KG1 (cell line): ENCODE measurements at regions not wholly inside any gene's neighbourhood (a gene's known extent, or its start where the extent isn't known, plus 50 kb on each side); places are given as distances from the start of the nearest gene placed in this dataset.
"Not testable (repeated sequence)": the region's sequence is repeated elsewhere in the genome, so short reads cannot be mapped to it uniquely, and the experiment has no call there.

ENCODE experiments used
- DNase-seq: peaks from one replicate; lab custom pipeline; 2025; lab: John Stamatoyannopoulos, UW

GRCh38 chr10:27344568-27345454, 104.2 kb upstream of the ACBD5 start:
- DNase-seq = no peak

DNA sequence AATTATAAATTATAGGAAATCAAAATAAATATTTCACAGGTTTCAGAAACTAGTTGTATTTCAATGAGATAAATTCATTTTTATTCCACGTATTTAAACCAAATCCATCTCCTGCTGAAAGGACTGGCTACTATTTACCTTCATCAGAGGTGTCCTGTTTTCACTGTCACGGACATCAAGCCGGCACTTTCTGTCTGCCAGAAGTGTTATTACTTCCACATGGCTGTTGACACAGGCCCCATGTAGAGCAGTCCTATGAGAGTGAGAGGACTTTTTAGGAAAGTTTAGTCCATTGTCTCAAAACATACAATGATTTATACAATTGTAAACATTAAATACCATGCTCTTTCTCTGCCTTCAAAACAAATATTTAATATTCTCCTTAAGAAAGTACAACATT, 100.4 kb upstream of the ACBD5 start:
- DNase-seq = no peak

DNA sequence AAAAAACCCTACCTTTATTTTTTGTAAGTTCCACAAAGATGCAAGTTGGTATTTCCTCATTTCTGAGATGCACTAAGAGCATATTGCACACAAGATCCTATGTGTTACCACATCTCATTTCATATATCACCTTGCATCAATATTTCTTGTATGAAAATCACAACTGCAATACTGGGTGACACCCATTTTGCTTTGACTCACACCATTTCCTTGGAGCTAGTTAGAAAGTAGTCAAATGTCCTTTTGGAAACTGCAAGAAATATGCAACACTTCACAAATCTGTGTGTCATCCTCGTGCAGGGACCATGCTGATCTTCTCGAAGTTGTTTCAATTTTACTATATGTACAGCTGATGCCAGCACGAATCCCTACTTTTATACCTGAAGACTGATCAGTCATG, 94.6 kb upstream of the ACBD5 start:
- not testable (repeated sequence) for DNase-seq

DNA sequence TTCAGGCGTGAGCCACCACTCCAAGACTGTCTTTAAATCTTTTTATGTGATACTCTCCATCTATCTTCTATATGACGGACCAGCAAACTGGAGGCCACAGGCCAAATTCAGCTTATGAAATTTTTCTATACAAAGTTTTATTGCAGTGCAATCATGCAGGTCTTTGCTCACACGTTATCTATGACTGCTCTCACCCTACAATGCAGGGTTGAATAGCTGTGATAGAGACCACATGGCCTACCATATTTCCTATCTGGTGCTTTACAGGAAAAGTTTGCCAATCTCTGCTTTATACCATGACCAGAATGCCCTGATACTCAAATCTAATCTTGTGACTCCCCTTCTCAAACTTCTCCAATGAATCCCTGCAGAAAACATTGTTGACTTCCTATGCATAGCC, 89.5 kb upstream of the ACBD5 start:
- no peak for DNase-seq

DNA sequence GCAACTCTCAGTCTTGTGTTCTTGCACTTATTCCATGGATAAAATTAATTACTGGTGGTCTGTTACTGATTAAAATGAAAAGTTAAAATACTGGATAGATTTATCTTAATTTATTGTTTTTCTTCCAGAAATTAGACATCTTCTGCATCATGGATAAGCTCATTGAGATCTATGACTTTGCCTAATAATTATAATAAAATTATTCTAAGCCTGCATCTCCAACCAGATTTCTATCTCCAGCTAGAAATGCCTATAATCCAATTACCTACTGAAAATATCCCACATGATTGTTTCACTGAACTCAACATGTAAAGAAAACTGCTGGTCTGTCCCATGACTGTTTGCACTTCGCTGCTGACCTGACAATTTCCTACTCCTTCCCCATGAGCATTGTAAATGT, 88.3 kb upstream of the ACBD5 start:
- DNase-seq = no peak

DNA sequence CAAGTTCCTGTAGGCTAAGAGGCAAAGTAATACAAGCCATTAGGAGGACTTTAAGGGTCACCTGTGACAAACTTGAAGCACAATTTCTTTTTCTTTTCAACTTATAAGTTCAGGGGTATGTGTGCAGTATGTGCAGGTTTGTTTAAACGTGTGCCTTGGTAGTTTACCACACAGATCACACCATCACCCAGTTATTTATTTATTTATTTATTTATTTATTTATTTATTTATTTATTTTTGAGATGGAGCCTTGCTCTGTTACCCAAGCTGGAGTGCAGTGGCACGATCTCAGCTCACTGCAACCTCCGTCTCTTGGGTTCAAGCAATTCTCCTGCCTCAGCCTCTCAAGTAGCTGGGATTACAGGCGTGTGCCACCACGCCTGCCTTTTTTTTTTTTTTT, 86.2 kb upstream of the ACBD5 start:
- DNase-seq = not testable (repeated sequence)

- peak; percentile 8 for DNase-seq
Observed at GRCh38 chr10:27319752-27320431, 79.3 kb upstream of the ACBD5 start.

DNA sequence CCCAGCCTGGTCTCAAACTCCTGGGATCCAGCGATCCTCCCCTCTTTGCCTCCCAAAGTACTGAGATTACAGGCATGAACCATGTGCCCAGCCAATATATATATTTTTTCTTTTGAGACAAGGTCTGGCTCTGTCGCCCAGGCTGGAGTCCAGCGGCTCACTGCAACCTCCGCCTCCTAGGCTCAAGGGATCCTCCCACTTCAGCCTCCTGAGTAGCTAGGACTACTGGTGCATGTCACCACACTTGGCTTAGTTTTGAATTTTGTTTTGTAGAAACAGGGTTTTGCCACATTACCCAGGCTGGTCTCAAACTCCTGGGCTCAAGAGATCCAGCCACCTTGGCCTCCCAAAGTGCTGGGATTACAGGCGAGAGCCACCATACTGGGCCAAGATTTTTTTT, 78.5 kb upstream of the ACBD5 start:
- DNase-seq = not testable (repeated sequence)

- not testable (repeated sequence) for DNase-seq
Observed at GRCh38 chr10:27315082-27315481, 74.5 kb upstream of the ACBD5 start.

- DNase-seq = not testable (repeated sequence)
Observed at GRCh38 chr10:27313586-27313985, 73.0 kb upstream of the ACBD5 start.

GRCh38 chr10:27312854-27313253, 72.3 kb upstream of the ACBD5 start:
- no peak for DNase-seq

DNA sequence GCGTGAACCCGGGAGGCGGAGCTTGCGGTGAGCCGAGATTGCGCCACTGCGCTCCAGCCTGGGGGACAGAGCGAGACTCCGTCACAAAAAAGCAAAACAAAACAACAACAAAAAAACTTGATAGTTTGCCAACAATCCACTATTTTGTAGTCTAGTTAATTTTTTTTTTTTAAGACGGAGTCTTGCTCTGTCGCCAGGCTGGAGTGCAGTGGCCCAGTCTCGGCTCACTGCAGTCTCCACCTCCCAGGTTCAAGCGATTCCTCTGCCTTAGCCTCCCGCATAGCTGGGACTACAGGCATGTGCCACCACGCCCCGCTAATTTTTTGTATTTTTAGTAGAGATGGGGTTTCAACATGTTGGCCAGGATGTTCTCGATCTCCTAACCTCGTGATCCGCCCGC, 71.2 kb upstream of the ACBD5 start:
- DNase-seq = not testable (repeated sequence)

DNA sequence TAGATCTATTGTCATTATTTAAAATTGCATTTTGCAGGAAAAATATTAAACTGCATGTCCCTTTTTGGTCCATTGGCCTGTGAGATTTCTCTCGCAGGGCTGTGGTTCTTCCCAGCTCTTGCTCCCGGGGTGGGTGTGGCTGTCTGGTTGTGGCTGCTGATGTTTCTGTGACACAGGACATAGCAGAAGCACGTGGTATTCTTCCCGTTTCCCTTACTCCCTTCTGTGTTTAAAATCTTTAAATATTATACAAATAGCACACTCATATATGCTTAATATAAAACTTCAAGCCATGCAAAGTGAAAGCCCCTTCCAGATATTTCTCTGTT, 57.9 kb upstream of the ACBD5 start:
- not testable (repeated sequence) for DNase-seq

DNA sequence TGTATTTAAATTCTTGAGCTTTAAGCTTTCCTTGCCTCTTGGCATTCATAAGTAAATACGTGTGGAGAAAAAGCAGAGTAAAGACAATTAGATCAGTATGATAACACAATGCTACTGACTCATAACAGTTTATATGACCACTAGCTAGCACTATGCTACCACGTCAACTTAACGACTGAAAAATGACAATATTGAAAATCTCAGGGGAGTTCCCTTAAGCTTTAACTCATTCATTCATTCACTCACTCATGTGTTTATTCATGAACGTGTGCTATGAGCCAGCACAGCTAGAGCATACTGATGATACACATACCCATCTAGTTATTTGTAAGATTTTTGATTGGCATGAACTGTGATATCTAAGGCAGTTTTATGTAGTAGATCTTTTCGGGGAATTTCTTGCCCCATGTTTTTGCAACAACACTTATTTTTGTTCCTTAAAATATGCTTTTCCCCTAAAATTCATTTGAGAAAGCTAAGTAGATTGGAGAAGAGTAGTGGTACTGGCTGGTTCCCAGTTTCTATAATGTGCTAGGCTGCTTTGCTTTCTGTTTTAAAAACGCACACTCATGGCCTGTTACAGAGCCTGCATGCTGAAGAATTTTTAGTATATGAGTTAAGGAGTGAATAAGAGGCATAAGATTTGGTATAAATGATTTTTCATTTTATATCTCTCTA, 57.4 kb upstream of the ACBD5 start:
- DNase-seq = no peak

DNA sequence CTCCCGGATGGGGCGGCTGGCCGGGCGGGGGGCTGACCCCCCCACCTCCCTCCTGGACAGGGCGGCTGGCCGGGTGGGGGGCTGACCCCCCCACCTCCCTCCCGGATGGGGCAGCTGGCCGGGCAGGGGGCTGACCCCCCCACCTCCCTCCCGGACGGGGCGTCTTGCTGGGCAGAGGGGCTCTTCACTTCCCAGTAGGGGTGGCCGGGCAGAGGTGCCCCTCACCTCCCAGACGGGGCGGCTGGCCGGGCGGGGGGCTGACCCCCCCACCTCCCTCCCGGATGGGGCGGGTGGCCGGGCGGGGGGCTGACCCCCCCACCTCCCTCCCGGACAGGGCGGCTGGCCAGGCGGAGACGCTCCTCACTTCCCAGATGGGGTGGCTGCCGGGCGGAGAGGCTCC, 55.7 kb upstream of the ACBD5 start:
- DNase-seq = not testable (repeated sequence)

GRCh38 chr10:27291253-27291895, 50.8 kb upstream of the ACBD5 start:
- not testable (repeated sequence) for DNase-seq
